ENCODE measurements at regions not wholly inside any gene's neighbourhood (a gene's known extent, or its start where the extent isn't known, plus 50 kb on each side); places are given as distances from the start of the nearest gene placed in this dataset.

DNA sequence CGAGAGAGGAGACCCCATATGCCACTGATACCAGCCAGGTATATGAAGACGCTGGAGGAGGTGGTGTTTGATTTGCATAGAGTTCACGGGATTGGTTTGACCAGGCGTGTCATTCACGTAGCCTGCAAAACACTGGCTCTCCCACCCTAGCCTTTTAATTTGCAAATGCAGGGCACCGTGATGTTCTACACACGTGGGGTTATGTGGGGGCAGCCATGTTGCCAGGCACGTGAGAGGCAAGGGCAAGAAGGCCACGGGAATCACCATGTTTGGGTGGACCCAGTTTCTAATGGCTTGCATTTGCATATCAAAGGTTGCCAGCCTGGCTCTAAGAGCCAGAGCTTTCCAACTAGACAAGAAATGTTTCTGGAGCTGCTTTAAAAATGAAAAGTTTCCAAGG lies 117.2 kb upstream of the LYZL1 start:
- Histone ChIP-seq H3K27ac (no peak overlapping the region), H3K9me3 (peaks cover 0 to 4% of the 10 kb centered on the region in 2 donors), H3K4me1 (ENCODE audit: insufficient read depth) (no peaks in the 10 kb centered on the region), H3K4me3 (no peak overlapping the region), H3K36me3 (no peaks in the 10 kb centered on the region), H3K27me3 (no peaks in the 10 kb centered on the region)
- intact Hi-C loops (cut with DNase I), result no loop called here
- TF ChIP-seq POLR2A (IDR thresholded peaks at IDR 0.05), result no peak
- TF ChIP-seq, protein P1, sequence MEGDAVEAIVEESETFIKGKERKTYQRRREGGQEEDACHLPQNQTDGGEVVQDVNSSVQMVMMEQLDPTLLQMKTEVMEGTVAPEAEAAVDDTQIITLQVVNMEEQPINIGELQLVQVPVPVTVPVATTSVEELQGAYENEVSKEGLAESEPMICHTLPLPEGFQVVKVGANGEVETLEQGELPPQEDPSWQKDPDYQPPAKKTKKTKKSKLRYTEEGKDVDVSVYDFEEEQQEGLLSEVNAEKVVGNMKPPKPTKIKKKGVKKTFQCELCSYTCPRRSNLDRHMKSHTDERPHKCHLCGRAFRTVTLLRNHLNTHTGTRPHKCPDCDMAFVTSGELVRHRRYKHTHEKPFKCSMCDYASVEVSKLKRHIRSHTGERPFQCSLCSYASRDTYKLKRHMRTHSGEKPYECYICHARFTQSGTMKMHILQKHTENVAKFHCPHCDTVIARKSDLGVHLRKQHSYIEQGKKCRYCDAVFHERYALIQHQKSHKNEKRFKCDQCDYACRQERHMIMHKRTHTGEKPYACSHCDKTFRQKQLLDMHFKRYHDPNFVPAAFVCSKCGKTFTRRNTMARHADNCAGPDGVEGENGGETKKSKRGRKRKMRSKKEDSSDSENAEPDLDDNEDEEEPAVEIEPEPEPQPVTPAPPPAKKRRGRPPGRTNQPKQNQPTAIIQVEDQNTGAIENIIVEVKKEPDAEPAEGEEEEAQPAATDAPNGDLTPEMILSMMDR (IDR thresholded peaks at IDR 0.05), result no peak
- no peak for TF ChIP-seq EP300 (IDR thresholded peaks at IDR 0.05)
- 75 to 78% (median 75%) methylated on average over 9 of the region's 9 CpGs for WGBS, 3 donors
- no peak for DNase-seq

DNA sequence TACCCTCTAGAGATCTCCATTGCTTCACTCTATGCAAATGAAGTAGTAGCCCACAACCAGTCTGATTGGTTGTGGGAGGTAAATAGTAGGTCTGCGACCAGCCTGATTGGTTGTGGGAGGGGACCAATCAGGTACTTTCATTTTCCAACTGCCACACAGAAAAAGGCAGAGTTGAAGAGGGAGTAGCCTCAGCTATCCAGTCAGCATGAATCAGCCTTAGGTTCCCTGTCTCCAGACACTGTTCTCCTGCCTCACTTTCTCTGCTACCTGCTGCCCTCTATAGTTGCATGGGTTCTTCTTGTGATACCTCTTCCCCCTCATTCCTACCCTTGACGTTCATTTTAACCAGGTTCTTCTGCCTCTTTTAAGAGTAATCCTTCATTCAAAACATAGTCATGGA lies 114.5 kb upstream of the LYZL1 start:
- Histone ChIP-seq H3K36me3 (no peaks in the 10 kb centered on the region), H3K27me3 (no peaks in the 10 kb centered on the region), H3K4me3 (no peak overlapping the region), H3K4me1 (ENCODE audit: insufficient read depth) (no peaks in the 10 kb centered on the region), H3K9me3 (peaks cover 0 to 4% of the 10 kb centered on the region in 2 donors), H3K27ac (no peak overlapping the region)
- intact Hi-C loops (cut with DNase I), result no loop called here
- 74 to 82% (median 74%) methylated on average over 2 of the region's 2 CpGs for WGBS, 3 donors
- no peak for TF ChIP-seq EP300 (IDR thresholded peaks at IDR 0.05)
- TF ChIP-seq, protein P1 (IDR thresholded peaks at IDR 0.05), result no peak
- DNase-seq, result no peak

DNA sequence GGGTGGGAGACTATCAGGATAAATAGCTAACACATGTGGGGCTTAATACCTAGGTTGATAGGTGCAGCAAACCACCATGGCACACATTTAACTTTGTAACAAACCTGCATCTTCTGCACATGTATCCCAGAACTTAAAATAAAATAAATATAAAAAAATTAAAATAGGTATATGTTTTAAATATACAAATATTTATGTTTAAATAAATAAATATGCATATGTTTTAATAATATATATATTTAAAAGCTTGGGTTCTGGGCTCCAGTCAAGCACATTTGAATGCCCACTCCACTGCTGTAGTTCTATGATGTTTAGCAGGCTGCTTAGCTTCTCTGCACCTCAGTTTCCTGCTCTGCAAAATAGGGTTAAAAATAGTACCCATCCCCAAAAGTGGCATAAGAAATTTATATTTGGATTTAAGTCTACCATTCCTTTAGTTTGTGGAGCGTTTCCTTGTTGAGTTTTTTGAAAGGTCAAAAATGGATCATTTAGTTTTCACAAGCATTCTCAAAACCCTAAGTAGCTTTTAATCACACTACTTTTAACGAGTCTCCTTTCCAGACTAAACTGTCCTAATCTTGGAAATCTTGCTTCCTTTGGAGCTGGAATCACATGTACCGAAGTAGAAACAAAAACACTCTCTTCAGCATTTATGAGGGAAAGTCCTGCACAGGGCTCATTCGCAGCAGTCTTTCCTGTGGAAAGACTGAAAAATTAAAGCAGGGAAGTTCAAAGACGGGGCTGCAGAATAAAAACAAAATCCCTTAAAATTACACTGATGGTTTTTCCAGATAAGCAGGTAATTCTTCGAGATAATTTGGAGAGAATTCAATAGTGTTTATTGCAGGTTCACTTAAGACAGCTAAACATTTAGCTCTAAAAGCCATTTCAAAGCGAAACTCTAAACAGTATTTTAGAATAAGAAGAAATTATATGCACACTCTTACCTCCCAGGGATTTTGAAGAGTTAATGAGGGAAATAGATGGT lies 111.7 kb upstream of the LYZL1 start:
- DNase-seq, result no peak
- Histone ChIP-seq H3K27ac (no peak overlapping the region), H3K4me3 (no peak overlapping the region), H3K36me3 (no peaks in the 10 kb centered on the region), H3K4me1 (ENCODE audit: insufficient read depth) (no peaks in the 10 kb centered on the region), H3K27me3 (no peaks in the 10 kb centered on the region), H3K9me3 (no peaks in the 10 kb centered on the region)
- no peak for TF ChIP-seq EP300 (IDR thresholded peaks at IDR 0.05)
- TF ChIP-seq, protein P1 (IDR thresholded peaks at IDR 0.05), result no peak
- 28 to 35% (median 33%) methylated on average over 7 of the region's 7 CpGs for WGBS, 3 donors
- intact Hi-C loops (cut with DNase I), result no loop called here

DNA sequence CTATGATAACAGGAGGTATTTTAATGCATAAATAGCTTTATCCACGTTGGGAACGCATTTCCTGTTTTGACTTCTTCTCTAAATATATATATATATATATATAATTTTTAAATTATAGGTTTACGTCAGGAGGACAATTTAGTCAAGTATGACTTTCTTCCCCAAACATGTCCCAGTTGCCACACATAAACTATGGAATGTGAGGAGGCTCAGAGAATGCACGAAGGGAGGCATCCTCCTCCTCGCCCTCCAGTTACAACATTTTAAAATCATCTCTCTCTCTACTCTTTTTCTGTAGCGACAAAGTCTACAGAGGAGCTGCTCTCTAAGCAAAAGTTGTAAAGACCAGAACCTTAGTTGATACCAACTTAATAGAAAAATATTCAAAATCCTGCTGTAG lies 106.9 kb upstream of the LYZL1 start:
- TF ChIP-seq POLR2A (IDR thresholded peaks at IDR 0.05), result no peak
- WGBS, 3 donors, result 33 to 38% (median 35%) methylated on average over 6 of the region's 6 CpGs
- Histone ChIP-seq H3K4me3 (no peak overlapping the region), H3K27me3 (no peaks in the 10 kb centered on the region), H3K4me1 (ENCODE audit: insufficient read depth) (no peaks in the 10 kb centered on the region), H3K27ac (no peak overlapping the region), H3K9me3 (no peaks in the 10 kb centered on the region), H3K36me3 (no peaks in the 10 kb centered on the region)
- no peak for DNase-seq
- intact Hi-C loops (cut with DNase I), result no loop called here

DNA sequence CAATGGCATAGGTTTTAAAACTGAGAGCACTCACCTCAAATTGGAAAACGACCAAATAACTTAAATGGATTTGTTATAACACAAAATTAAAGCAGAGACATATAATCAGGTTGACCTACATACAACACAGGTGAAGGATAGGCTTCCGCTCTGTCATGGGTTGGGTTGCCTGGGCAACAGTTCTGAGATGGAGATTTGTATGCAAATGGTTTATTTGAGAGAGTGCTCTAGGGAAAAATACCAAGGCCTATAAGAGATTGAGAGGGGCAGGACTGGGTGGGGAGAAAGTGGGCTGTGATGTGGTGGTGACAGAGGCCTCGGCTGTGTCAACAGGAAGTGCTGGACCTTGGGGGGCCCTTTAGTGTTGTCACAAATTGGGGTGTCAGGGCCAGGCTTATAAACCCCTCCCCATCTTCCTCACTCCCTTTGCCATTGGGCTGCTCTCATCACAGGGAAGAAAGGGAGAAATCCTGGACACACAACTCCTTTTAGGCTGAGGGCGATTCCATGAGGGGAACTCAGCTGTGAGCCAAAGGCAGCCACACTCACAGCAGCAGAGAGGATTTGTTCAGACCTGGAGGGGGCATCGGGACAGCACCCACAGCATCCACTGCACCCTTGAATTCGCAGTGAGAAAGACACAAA lies 105.4 kb upstream of the LYZL1 start:
- Histone ChIP-seq H3K36me3 (no peaks in the 10 kb centered on the region), H3K4me3 (no peak overlapping the region), H3K27ac (no peak overlapping the region), H3K4me1 (ENCODE audit: insufficient read depth) (no peaks in the 10 kb centered on the region), H3K9me3 (no peaks in the 10 kb centered on the region), H3K27me3 (no peaks in the 10 kb centered on the region)
- intact Hi-C loops (cut with DNase I), result no loop called here
- WGBS, 3 donors, result 88 to 91% (median 89%) methylated on average over 6 of the region's 6 CpGs
- TF ChIP-seq EP300 (IDR thresholded peaks at IDR 0.05) (no peak), POLR2A (IDR thresholded peaks at IDR 0.05) (no peak)
- TF ChIP-seq, protein P1 (IDR thresholded peaks at IDR 0.05), result no peak
- DNase-seq, result no peak
